HG02798 (cell line): ENCODE measurements at regions not wholly inside any gene's neighbourhood (a gene's known extent, or its start where the extent isn't known, plus 50 kb on each side); places are given as distances from the start of the nearest gene placed in this dataset.
A peak's percentile ranks its signal among the peaks of the same experiment; 100 is the strongest.

ENCODE experiments used
- ATAC-seq: cut with Tn5 transposase; IDR thresholded peaks from one replicate; pipeline ENCODE4 v1.9.1; 2021; ENCODE audit warnings: mild to moderate bottlenecking; ENCODE audit not compliant: unreplicated experiment, poor library complexity

DNA sequence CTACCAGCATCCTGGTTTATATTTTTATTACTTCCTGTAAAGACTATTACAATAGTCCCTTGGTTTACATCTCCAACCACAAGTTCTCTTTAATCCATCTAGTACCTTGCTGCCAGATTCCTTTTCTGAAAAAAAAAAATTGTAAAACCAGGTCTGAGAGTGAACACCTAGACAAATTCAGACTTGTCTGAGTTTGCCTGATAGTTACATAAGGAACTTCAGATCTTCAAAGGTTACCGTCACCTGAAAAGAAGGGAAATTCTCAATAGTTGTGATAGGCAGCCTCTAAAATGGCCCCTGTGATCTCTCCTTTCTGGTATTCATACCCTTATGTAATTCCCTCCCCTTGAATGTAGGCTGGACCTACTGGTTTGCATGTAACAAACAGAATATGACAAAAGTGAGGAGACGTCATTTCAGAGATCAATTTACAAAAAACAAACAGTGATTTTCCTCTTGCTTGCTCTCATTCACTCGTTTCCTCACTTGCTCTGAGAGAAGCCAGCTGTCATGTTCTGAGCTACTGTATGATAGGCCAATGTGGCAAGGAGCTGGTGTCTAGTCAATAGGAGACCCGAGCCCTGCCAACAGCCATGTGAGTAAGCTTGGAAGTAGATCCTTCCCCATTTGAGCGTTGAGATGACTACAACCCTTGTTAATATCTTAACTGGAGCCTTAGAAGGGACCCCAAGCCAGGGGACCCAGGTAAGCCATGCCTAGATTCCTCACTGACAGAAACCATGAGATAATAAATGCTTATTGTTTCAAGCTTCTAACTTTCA, 110.9 kb upstream of the LSM8 start:
- ATAC-seq = no peak

DNA sequence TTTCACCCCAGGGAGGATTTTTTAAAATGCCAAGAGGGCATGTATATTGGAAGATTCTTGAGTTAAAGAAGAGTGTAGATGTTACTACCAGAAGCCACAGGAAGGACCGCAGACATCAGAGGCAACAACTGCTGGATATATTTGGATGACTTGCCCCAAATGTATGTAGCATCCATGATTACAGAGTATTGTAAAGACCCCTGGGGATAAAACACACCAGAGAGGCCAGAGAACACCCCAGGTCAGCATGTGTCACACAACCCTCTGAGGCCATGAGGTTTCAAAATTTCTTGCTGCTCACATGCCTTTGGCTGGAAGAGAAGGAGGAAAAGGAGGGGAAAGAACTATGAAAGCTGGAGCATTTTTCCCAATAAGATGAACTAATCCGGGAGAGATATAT, 108.0 kb upstream of the LSM8 start:
- no peak for ATAC-seq

DNA sequence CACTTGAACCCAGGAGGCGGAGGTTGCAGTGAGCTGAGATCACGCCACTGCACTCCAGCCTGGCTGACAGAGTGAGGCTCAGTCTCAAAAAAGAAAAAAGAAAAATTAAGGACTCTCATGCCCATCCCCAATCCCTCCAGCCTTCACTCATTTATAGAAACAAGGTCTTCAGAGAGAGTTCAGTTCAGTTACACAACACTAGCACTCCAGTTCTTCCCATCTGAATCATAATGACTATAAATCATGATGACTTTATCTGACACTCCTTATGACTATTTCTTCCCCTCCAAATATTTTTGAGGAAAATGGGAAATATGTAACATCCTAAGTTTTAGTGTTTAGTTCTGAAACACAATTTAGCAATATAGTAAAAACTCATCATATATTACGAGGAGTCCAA, 107.4 kb upstream of the LSM8 start:
- ATAC-seq = no peak

DNA sequence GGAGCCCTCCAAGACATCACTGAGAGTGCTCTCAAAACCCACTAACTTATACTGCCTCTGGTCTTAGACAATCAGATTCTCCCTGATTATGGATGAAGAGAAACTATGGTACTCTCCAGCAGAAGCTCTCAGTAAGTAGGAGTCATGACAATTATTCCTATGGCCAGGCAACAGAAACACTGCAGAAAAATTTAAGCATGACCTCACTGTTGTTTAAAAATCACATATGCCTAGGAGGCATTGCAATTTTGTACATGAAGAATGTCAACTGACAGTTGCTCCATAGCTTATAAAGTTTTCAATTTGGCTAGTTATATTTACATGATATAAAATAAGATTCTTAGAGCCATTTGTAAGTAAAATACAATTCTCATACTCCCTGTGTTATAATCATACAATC, 105.9 kb upstream of the LSM8 start:
- no peak for ATAC-seq

DNA sequence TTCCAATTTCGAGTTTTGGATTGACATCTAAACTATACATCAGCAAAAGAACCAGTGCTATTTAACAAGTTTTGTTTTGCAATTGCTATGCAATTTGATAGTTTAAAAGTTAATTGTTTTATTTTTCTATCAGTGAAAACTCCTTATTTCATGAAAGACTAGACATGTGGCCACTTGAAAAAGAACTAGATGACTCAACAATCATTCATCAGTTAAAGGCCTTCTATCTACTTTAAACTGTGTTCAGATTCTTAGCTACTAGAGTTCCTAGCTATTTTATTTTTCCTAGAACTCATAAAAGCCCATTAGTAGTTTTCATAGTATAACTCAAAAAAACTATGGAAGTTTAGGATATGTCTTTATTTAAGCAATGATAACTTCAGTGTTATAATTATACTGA, 104.6 kb upstream of the LSM8 start:
- no peak for ATAC-seq

DNA sequence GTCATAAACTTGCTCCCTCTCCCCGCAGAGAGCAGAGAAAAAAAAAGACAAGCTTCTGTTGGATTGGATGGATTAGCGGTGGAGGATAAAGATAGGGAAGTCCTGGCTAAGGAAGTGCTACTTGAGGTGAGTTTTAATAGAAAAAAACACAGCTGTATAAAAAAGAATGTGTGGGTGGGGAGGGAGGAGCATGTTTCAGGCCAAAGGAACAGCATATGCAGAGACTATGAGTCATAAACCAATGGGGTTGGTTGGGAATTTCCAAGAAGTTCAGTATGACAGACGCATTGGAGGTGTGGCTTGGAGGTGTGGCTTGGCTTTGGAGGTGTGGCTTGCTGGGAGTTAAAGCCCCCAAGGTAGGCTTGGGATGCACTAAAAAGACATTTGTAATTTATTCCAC, 103.0 kb upstream of the LSM8 start:
- ATAC-seq = peak; percentile 96

DNA sequence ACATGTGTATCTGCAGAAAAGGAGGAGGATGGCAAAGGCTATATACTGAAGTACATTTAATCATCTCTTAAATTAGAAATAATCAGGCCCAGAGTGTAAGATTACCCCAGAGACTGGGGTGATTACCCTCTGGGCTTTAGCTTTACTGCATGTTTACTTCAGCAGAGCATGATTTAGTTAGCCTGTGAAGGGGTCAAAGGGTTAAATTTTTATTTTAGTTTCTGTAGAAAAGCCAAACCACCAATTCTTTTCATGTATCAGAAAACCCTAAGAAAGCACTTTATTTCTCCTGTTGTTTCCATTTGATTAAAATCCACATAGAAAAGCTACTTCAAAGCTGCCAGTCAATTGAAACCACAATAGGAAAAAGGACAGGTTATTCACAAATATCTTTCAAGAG, 101.5 kb upstream of the LSM8 start:
- no peak for ATAC-seq

DNA sequence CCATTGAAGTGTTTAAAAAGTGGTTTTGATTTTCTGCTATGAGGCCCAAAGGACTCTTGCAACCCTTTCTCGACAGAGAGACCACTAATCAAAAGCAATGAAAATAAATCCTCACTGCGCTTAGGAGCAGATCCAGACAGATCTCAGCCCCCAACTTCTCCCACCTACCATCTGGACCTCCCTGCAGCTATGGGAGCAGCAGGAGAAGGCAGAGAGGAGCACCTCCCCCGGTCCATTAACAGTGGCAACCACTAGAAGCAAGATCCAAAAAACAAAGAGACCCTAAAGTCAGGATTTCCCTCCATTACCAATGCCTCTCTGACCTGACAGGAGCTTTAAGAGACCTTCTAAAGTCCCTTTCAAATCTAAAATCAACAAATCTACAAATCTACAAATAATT, 99.0 kb upstream of the LSM8 start:
- ATAC-seq = no peak

DNA sequence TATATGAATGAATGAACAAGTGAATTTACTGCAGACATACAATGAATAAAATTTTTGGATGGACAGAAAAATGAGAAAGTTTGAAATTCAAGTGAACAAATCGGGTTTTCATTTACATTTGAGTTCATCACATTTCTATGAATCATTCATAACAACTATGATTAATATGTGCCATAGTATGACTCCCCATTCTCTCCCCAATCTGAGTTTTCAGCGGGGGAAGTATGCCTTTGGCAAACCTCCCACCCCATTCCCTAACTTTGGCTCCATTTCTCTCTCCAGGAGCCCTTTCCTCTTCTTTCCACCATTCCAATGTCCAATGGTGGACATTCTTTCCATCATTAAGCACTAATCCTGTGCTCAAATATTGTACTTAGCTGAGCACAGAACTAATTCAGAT, 96.8 kb upstream of the LSM8 start:
- no peak for ATAC-seq

DNA sequence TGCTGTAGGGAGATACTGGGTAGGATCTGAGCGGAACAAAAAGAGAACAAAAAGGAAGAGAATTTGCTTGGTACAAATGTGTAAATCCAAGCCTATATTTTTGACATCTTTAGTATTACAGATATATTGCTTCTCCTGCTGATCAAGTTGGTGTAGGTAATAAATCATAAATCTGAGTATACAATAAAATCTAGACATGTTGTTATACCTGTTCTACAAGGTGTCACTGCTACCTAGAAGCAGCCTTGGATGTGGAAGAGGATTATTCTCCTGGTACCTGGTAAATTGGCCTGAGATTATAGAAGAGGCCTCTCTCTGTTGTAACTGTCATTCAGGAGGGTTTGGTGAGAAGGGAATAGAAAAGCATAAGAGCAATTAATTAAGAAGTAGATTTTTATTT, 89.9 kb upstream of the LSM8 start:
- no peak for ATAC-seq

DNA sequence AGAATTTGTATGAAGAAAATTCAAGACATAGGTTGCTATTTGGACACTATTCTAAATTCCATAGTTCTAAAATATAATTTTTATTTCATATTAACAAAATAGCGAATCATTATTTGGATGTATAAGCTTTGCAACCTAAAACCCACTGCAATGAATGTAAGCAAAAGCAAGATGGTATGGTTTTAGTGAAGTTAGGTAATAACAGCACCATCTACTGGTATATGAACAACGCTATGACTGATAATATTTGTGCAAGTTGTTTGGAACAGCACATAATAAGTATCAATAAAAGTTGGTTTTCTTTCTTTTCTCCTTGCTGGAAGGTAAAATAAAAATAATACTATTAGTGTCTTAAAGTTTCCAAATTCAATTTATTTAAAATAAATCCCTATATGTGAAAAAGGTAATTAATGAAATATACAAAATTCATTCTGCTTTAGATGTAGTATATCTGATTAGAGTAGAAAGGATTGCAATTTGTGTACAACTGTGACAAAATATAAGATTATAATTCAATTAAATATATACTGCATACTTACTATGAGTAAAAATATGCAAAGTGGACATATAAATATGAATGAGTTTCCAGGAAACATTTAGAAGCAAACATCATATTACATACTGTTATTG, 79.0 kb upstream of the LSM8 start:
- peak; percentile 72 for ATAC-seq

DNA sequence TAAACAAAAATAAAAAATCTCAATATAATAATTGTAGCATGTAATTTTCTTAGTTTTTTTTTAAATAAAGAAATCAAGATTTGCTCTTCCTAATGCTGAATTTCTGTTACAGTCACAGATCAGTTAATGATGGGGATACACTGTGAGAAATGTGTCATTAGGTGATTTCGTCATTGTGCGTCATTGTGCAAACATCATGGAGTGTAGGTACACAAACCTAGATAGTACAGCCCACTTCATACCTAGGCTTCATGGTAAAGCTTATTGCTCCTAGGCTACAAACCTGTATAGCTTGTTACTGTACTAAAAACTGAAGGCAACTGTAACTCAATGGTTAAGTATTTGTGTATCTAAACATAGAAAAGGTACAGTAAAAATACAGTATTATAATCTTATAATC, 74.4 kb upstream of the LSM8 start:
- ATAC-seq = peak; percentile 11

DNA sequence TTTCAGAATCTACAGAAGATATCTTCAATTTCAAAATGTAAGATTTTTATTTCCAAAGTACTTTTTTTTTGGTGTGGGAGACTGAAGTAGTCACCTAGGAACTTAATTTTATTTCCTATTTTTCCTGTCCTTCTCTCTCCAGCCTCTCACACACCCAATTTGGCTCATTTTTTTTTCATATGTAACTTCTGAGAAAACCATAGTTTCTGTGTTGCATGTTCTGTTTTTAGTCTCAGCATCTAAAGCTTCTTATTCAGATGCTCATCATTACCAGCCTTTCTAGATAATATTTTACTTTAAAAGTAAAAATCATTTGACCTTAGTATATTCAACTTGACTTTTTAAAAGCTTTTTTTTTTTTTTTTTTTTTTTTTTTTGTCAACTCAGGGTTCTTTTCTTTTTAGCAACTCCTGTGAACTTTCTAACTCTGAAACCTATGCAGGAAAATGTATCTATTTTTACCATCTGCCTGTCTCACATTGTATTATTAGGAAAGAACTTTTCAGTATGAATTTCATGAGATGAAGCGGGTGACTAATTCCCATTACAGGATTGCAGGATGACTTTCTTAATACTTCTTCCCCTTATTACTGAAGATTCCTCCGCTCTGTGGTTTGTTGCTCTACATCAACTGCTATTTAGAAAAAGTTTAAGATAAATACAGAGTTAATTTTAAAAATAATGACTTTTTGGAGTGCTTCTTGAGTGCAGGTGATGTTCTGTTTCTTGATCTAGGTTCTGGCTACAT, 73.6 kb upstream of the LSM8 start:
- ATAC-seq = peak; percentile 38

DNA sequence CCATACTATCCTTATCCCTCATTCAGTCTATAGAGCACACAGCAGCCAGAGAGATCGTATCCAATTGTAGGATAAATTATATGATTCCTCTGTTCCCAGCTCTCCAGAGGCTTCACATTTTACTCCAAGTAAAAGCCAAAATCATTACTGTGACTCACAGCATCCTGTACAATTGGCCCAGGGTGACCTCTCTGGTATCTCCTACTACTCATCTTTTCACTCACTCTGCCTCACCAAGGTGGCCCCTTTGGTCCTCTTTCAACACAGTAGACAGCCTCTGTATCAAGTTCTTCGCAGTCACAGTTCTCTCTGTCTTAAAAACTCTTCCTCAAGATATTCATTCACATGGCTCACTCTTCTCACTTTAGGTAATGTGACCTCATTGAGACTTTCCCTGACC, 72.6 kb upstream of the LSM8 start:
- no peak for ATAC-seq

DNA sequence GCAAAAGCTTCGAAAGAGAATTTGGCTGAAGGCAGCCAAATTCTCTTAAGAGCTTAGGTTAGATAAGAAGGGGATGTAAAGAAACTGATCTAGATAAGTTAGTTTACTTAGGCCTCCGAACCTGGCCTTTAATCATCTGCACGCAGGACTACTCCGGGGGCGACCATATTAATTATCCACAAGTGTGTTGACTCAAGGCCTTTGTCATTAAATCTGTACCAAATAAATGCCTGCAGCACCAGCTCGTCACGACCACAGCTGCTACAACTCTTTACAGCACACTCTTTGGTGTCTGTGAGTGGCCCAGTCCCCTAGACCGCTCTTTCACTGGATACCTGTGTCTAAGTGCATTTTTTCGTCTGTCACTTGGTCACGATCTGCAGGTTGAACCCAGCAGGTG, 69.8 kb upstream of the LSM8 start:
- no peak for ATAC-seq

DNA sequence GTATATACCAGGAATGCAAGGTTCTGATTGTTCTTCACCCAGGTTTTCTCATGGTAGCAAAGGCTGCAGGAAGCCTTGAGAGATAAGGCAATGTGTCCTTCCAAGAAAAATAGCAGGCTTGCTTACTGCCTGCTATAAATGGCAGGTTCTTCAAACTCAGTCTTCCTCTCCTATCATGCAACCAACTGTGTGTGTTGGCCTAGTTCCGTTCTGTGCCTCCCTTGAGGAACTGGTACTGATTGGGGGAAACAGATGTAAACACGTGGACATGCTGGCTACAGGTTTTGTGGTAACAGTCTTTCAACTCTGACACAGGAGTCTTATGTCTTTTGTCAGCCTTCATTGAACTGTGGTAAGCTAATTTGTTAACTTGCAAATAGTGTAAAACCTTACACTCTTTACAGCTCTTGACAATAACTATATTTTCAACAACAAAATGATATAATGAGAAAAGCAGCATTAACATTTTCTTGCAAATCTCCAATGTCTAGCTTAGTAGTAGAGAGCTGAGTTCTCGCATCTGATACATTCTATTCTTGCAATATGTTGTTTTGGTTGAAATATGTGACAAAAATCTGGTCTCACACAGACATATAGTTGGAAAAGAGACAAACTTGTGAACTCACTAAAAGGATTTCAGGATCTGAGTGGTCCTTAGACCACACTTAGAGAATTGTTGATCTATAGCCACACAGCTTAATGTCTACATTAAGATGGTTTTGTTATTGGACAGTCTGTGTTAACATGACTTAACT, 54.7 kb upstream of the LSM8 start:
- ATAC-seq = peak; percentile 70

DNA sequence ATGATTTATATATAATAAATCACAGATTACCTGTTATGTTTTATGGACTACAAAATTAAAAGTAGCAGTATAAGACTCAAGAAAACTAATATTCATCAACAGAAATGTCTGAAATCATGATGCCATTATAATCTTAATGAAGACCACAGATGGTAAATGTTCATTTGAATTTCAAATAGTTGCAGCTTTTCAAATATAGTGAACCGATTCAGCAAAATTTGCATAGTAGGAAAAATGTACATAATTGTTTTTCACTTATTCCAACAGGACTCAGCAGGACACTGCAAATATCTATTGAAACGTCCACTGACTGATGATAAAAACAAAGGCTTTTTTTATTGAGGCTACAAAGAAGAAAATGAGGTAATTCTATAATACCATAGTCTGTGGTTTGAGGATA, 51.2 kb upstream of the LSM8 start:
- ATAC-seq = no peak
